ENCODE measurements at regions not wholly inside any gene's neighbourhood (a gene's known extent, or its start where the extent isn't known, plus 50 kb on each side); places are given as distances from the start of the nearest gene placed in this dataset.

DNA sequence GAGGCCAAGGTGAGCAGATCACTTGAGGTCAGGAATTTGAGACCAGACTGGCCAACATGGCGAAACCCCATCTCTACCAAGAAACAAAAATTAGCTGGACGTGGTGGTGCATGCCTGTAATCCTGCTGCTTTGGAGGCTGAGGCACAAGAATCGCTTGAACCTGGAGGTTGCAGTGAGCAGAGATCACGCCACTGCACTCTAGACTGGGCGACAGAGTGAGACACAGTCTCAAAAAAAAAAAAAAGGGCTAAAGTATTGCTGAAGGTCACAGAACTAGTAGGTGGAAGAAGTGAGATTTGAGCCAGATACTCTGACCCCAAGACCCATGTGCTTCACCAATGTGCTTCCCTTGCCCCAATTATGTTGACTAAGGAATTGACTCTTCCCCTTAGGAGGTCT, 112.0 kb downstream of the NPIPB5 start:
- no peak for TF ChIP-seq GATA1 (IDR thresholded peaks at IDR 0.05; ENCODE audit: low read depth, low read length)
- no peak for TF ChIP-seq POLR2A (IDR thresholded peaks at IDR 0.05; ENCODE audit: low read length)
- no peak for DNase-seq

DNA sequence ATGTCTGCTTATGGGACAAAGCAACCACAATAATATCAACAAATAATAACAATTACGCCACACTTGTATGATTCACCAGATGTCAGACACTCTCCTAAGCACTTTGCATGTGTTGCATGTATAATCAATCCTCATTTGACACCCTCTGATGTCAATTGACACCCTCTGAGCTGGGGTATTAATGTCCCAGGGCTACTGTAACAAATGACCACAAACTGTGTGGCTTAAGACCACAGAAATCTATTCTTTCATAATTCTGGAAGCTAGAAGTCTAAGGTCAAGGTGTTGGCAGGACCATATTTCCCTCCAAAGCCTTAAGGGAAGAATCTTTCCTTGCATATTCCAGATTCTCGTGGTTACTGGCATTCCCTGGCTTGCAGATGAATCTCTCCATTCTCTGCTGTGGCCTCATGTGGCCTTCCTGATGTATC, 112.7 kb downstream of the NPIPB5 start:
- DNase-seq, result no peak
- TF ChIP-seq GATA1 (IDR thresholded peaks at IDR 0.05; ENCODE audit: low read depth, low read length) (no peak), POLR2A (IDR thresholded peaks at IDR 0.05; ENCODE audit: low read length) (no peak)

DNA sequence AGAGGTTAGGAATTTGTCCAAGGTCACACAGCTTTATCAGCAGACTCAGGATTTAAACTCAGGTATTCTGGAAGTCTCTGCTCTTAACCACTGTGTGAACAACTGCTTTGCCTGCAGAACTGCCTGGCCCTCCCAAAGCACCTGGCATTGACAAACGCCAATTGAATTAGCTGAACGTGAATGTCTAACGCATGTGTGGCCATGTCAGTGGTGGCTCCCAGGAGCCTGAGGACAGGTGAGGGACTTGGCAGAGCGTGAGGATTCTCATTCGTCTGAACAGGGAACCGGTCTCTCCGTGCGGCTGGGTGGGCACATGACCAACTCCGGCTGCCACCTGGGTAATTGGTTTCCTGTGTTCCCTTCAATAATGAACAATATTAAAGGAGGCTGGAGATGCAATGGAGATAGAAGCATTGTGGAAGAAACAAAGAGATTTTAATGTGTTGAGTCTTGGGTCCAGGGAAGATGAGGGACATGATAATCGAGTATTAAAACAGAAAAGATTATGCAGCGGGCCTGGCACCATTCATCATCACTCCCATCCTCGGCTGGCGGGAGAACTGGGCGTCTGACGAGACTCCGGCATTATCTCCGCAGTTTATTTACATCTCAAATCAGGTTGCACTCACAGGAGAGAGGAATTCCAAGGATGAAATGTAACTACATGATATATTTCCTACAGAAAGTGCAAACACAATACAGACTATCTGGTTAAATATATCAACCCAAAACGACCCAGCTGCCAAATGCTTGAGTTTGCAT, 113.5 kb downstream of the NPIPB5 start:
- TF ChIP-seq GATA1 (IDR thresholded peaks at IDR 0.05; ENCODE audit: low read depth, low read length) (no peak), POLR2A (IDR thresholded peaks at IDR 0.05; ENCODE audit: low read length) (no peak)
- no peak for DNase-seq

DNA sequence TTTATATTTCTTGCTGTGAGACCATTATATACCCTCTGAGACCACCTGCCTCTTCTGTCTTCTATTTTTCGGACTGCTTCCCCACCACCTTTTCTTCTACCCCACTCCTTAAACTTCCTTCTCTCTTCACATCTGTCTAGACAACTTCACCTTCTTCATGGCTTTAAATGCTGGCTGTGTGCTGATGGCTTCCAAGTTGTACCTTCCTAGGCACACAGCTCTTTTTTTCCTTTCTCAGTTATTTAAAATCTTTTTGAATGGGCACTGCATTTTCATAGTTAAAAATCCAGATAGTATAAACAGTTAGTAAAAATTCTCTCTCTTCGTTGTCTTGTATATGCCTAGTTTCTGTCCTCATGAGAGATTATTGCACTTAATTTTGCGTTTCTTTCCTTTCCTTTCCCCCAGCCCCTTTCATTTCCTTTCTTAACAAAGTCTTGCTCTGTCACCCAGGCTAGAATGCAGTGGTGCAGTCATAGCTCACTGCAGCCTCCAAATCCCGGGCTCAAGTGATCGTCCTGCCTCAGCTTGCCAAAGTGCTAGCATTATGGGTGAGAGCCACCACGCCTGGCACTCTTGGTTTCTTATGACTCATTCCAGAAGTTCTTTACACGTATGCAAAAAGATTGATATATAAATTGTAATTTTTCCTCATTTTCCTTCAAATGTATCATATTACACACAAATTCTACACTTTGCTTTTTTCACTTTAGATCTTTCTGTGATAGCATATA, 114.3 kb downstream of the NPIPB5 start:
- no peak for DNase-seq
- no peak for TF ChIP-seq GATA1 (IDR thresholded peaks at IDR 0.05; ENCODE audit: low read depth, low read length)

DNA sequence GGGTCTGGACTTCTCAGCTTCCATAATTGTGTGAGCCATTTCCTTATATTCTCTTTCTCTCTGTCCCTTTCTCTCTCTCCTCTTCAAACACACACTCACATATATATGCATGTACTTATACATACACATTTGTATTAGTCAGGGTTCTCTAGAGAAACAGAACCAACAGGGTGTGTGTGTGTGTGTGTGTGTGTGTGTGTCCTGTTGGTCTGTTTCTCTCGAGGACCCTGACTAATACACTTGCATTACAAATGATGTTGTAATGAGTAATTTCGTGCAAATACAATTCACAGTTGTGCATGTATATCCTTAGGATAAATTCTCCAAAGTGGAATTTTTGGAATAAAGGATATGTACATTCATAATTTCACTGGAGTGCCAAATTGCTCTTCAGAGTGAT, 115.3 kb downstream of the NPIPB5 start:
- no peak for DNase-seq

DNA sequence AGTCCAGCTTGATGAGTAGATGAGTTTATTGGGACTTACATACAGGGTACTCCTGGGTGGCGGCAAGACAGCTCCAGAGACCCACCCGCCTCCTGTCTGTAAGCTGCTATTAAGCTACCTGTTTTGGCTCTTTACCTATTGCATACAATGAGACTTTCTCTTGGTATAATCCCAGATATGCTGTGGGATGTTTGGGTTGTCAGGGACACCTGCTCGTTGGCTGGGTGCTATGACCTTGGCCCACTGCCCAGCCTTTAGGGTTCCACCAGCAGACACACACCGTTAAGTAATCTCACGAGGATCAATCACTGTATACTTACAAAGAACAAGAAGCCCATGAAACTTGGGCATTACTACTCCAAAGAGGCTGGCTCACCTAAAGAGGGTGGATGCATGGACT, 116.4 kb downstream of the NPIPB5 start:
- no peak for DNase-seq
- TF ChIP-seq POLR2A (IDR thresholded peaks at IDR 0.05; ENCODE audit: low read length) (no peak), GATA1 (IDR thresholded peaks at IDR 0.05; ENCODE audit: low read depth, low read length) (no peak)

More for the DNA sequence above, 115.3 kb downstream of the NPIPB5 start:
- TF ChIP-seq GATA1 (IDR thresholded peaks at IDR 0.05; ENCODE audit: low read depth, low read length) (no peak), POLR2A (IDR thresholded peaks at IDR 0.05; ENCODE audit: low read length) (no peak)

DNA sequence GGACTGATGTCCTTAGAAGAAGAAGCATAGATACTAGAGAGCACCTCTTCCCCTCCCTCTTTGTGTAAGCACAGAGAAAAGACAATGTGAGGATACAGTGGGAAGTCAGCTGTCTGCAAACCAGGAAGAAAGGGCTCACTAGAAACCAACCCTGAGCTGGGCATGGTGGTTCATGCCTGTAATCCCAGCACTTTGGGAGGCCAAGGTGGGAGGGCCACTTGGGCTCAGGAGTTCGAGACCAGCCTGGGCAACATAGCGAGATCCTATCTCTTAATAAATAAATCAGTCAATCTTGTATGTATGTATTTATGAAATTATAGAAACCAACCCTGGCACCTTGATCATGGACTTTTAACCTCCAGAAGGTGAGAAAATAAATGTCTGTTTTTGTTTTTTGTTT, 118.3 kb downstream of the NPIPB5 start:
- DNase-seq, result no peak

DNA sequence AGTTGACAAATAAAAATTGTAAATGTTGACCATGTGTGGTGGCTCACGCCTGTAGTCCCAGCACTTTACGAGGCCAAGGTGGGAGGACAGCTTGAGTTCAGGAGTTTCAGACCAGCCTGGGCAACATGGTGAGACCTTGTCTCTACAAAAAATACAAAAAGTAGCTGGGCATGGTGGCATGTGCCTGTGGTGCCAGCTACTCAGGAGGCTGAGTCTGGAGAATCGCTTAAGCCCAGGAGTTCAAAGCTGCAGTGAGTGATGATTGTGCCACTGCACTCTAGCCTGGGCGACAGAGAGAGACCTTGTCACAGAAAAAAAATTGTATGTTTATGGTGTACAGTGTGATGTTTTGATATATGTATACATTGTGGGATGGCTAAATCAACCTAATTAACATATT, 119.6 kb downstream of the NPIPB5 start:
- TF ChIP-seq POLR2A (IDR thresholded peaks at IDR 0.05; ENCODE audit: low read length) (no peak), GATA1 (IDR thresholded peaks at IDR 0.05; ENCODE audit: low read depth, low read length) (no peak)
- no peak for DNase-seq

More for the DNA sequence above, 118.3 kb downstream of the NPIPB5 start:
- no peak for TF ChIP-seq GATA1 (IDR thresholded peaks at IDR 0.05; ENCODE audit: low read depth, low read length)
- no peak for TF ChIP-seq POLR2A (IDR thresholded peaks at IDR 0.05; ENCODE audit: low read length)

DNA sequence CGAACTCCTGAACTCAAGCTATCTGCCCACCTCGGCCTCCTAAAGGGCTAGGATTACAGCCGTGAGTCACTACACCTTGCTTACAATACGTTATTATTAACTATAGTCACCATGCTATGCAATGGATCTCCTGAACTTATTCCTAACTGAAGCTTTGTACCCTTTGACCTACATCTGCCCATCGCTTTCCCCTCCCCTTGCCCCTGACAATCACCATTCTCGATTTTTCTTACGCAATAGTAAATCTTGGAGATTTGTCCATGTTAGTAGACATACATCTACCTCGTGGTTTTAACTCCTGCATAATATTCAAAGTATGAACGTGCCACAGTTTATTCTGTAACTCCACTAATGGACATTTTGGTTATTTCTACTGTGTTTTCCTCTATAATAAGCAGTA, 120.6 kb downstream of the NPIPB5 start:
- TF ChIP-seq POLR2A (IDR thresholded peaks at IDR 0.05; ENCODE audit: low read length) (no peak), GATA1 (IDR thresholded peaks at IDR 0.05; ENCODE audit: low read depth, low read length) (no peak)
- DNase-seq, result no peak

DNA sequence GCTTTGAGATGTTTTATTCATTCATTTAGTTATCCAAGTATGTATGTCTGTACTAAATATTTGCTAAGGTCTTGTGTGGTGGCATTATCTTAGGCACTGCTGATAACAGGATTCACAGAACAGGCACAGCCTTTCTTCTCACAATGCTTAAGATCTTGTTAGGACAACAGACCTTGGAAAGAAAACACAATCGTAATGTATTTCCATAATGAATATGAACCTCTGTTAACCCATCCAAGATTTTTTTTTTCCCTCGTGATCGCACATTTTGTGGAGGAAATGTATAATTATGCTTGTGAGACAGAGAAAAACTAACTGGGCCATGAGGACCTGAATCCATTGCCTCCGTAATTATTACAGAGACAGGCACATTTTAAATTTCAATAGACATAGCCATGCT, 121.9 kb downstream of the NPIPB5 start:
- TF ChIP-seq POLR2A (IDR thresholded peaks at IDR 0.05; ENCODE audit: low read length) (no peak), GATA1 (IDR thresholded peaks at IDR 0.05; ENCODE audit: low read depth, low read length) (no peak)
- DNase-seq, result no peak

DNA sequence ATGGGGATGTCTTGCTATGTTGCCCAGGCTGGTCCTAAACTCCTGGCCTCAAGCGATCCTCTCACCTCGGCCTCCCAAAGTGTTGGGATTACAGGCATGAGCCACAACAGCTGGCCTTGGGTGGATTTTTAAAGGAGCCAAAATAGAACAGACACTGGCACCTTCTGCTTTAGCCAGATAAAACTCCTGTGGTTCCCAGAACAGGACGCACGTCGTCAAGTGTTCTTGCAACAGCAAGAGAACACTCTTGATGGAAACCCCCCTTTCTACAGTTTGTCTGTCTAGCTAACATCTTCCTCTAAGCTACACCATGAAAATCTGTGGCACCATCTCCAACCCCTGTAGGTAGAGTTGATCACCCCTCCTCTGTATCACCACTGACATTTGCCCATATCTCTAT, 122.6 kb downstream of the NPIPB5 start:
- TF ChIP-seq GATA1 (IDR thresholded peaks at IDR 0.05; ENCODE audit: low read depth, low read length) (no peak), POLR2A (IDR thresholded peaks at IDR 0.05; ENCODE audit: low read length) (no peak)
- no peak for DNase-seq

DNA sequence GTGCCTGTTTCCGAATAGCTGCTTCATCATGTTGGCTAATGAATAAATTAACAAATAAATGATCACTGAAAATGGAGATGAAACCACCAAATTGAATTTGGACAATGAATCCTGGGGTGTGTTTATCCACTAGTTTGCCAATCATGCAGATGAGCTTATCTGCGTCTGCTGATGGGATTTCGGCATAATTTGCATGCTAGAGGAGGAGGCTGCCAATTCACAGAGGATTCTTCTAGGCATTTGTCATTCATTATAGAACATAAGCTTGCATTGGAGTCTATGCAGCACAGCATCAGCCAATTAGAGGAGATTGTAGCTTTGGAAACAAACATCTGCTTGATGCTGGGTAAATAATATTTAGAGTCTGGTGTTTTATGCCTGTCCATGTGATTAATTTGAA, 123.1 kb downstream of the NPIPB5 start:
- DNase-seq, result no peak

DNA sequence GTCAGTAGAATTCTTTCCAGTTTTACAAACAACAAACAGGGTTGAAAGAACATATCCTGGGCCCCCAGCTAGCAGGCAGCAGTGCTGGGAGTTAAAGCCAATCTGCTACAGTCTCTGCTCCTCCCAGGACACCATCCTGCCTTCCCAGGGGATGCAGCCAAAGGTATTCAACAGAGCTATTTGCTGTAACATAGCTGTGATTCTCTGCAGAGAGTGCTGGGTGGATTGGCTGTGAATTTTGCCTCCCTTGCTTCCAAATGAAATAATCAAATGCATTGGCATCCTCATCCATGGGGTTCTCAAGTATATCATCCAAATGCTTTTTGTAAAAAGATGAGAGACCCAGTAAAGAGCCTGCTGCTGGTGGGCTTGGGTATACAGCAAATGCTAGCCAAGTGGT, 124.3 kb downstream of the NPIPB5 start:
- TF ChIP-seq POLR2A (IDR thresholded peaks at IDR 0.05; ENCODE audit: low read length), result no peak
- no peak for TF ChIP-seq GATA1 (IDR thresholded peaks at IDR 0.05; ENCODE audit: low read depth, low read length)
- DNase-seq, result no peak

More for the DNA sequence above, 123.1 kb downstream of the NPIPB5 start:
- TF ChIP-seq GATA1 (IDR thresholded peaks at IDR 0.05; ENCODE audit: low read depth, low read length) (no peak), POLR2A (IDR thresholded peaks at IDR 0.05; ENCODE audit: low read length) (no peak)

DNA sequence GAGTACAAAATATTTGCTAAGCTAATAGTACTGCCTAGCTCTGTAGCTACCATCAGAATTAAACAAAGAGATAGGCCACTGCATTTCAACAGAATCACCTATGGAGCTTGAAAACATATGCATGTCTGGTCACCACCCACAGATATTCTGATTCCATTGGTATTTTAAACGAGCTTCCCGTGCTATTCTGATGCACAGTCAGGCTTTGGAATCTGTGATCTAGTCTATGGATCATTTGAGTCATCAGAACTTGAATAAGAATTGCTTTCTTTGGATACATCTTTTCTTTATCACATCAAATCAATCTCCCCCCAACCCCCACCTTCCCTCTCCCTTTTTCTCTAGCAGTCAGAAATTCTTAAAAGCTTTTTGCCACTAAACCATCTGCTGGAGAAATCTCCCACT, 124.7 kb downstream of the NPIPB5 start:
- DNase-seq, result no peak
- no peak for TF ChIP-seq GATA1 (IDR thresholded peaks at IDR 0.05; ENCODE audit: low read depth, low read length)
- no peak for TF ChIP-seq POLR2A (IDR thresholded peaks at IDR 0.05; ENCODE audit: low read length)

DNA sequence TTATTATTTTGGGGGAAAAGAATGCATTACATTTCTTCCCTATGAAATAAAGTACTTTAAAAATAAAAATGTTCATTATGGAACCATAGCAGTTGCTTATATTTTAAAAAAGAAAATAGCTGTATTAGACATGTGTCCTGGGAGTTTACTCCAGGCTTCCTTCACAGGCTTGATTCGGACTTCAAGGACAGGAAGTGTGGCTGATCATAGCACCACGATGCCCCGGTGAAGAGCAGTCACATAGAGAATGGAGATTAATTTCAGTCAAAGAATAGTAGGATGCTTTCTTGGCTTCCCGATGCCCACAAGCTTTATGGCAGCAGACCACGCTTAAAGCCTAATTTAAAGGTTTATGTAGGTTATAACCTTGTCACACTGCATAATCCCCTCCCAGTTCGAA, 125.1 kb downstream of the NPIPB5 start:
- no peak for DNase-seq
- TF ChIP-seq POLR2A (IDR thresholded peaks at IDR 0.05; ENCODE audit: low read length) (no peak), GATA1 (IDR thresholded peaks at IDR 0.05; ENCODE audit: low read depth, low read length) (no peak)
